ENCODE measurements at regions not wholly inside any gene's neighbourhood (a gene's known extent, or its start where the extent isn't known, plus 50 kb on each side); places are given as distances from the start of the nearest gene placed in this dataset.

DNA sequence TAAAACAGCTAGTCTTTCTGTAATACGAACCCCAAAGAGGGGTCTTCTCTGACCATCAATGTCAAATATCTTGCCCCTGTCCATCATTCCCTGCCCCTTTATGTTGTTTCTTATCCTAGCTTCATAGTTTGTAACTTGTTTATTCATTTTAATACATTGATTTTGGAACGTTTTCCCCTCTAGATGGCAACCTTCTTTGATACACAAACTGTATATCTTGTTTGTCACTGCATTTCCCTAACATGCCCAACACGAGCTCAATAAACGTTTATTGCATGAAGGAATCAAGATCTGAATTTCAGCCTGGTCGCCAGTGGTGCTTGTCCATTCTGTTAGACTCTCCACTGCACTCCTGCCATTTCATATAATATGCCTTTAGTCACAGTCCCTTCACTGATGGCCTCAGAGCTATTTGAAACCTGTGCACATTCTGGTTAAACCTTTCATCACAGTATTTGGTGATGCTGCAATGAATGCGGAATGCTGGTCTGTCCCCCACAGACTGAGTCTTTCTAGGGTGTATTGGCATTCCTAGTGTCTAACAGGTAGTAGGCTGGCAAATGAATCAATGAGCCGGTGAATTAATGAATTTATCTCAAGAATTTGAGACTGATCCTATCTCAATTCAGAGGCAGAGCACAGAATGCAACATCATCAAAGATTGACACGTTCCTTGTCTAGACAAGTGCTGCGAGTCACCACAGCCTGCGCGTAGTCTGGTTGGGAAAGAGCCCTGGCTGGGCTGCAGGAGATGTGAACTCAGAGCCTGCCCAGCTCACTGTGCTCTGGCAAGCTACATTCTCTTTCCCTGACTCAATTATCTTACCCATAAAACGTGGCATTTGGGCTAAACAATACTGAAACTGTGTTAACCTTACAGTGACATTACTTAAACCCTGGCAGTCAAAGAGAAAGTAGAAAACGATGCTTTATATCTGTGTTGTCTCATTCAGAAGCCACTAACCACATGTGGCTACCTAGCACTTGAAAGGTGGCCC lies 55.2 kb upstream of the FRMD4A start:
- Histone ChIP-seq H3K4me3 (no peak overlapping the region), H3K9me3 (no peaks in the 10 kb centered on the region), H3K27me3 (no peaks in the 10 kb centered on the region), H3K4me1 (no peaks in the 10 kb centered on the region), H3K27ac (no peak overlapping the region), H3K36me3 (no peaks in the 10 kb centered on the region)
- TF ChIP-seq, protein P1, sequence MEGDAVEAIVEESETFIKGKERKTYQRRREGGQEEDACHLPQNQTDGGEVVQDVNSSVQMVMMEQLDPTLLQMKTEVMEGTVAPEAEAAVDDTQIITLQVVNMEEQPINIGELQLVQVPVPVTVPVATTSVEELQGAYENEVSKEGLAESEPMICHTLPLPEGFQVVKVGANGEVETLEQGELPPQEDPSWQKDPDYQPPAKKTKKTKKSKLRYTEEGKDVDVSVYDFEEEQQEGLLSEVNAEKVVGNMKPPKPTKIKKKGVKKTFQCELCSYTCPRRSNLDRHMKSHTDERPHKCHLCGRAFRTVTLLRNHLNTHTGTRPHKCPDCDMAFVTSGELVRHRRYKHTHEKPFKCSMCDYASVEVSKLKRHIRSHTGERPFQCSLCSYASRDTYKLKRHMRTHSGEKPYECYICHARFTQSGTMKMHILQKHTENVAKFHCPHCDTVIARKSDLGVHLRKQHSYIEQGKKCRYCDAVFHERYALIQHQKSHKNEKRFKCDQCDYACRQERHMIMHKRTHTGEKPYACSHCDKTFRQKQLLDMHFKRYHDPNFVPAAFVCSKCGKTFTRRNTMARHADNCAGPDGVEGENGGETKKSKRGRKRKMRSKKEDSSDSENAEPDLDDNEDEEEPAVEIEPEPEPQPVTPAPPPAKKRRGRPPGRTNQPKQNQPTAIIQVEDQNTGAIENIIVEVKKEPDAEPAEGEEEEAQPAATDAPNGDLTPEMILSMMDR (IDR thresholded peaks at IDR 0.05): no peak
- intact Hi-C loops (cut with DNase I): no loop called here
- DNase-seq (ENCODE audit: low spot score in 2 of 2): no peak

GRCh38 chr10:14384915-14385314 lies 54.2 kb upstream of the FRMD4A start:
- no peak overlapping the region for H3K27ac ChIP-seq
- intact Hi-C loops (cut with DNase I): no loop called here
- H3K36me3 ChIP-seq: no peaks in the 10 kb centered on the region
- TF ChIP-seq, protein P1 (IDR thresholded peaks at IDR 0.05): no peak
- no peaks in the 10 kb centered on the region for H3K27me3 ChIP-seq
- no peak overlapping the region for H3K4me3 ChIP-seq
- no peaks in the 10 kb centered on the region for H3K9me3 ChIP-seq
- no peak for DNase-seq (ENCODE audit: low spot score in 2 of 2)
- H3K4me1 ChIP-seq: no peaks in the 10 kb centered on the region

GRCh38 chr10:14384116-14384730 lies 53.5 kb upstream of the FRMD4A start:
- TF ChIP-seq, protein P1 (IDR thresholded peaks at IDR 0.05): no peak
- Histone ChIP-seq H3K9me3 (no peaks in the 10 kb centered on the region), H3K27me3 (no peaks in the 10 kb centered on the region), H3K36me3 (no peaks in the 10 kb centered on the region), H3K4me3 (no peak overlapping the region), H3K4me1 (no peaks in the 10 kb centered on the region), H3K27ac (no peak overlapping the region)
- DNase-seq (ENCODE audit: low spot score in 2 of 2): no peak
- intact Hi-C loops (cut with DNase I): no loop called here

DNA sequence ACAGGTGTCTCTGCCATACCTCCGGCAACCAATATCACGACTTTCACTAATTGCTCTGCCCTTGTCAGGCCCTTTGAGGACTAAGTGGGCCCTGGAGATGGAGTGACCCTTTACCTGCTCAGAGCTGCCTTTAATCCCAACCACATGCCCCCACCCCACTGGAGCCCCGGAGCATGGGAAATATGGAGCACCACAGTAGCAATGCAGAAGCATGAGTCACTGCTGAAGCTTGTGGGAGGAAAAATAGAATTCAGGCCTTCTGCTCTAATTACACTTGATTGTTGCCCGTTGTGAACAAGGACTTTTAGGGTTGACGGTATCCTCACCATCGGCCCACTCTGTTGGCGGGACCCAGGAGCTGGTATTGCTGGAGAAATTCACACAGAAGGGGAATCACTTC lies 52.5 kb upstream of the FRMD4A start:
- DNase-seq (ENCODE audit: low spot score in 2 of 2): no peak
- Histone ChIP-seq H3K9me3 (no peaks in the 10 kb centered on the region), H3K27me3 (no peaks in the 10 kb centered on the region), H3K4me1 (no peaks in the 10 kb centered on the region), H3K27ac (no peak overlapping the region), H3K4me3 (no peak overlapping the region), H3K36me3 (no peaks in the 10 kb centered on the region)
- intact Hi-C loops (cut with DNase I): no loop called here
- TF ChIP-seq, protein P1 (IDR thresholded peaks at IDR 0.05): no peak

GRCh38 chr10:14382531-14382930 lies 51.8 kb upstream of the FRMD4A start:
- no peaks in the 10 kb centered on the region for H3K27me3 ChIP-seq
- no peaks in the 10 kb centered on the region for H3K4me1 ChIP-seq
- H3K9me3 ChIP-seq: no peaks in the 10 kb centered on the region
- intact Hi-C loops (cut with DNase I): no loop called here
- DNase-seq (ENCODE audit: low spot score in 2 of 2): no peak
- no peak overlapping the region for H3K4me3 ChIP-seq
- no peak overlapping the region for H3K27ac ChIP-seq
- TF ChIP-seq, protein P1 (IDR thresholded peaks at IDR 0.05): no peak
- H3K36me3 ChIP-seq: no peaks in the 10 kb centered on the region
